Prostate gland (tissue), 2 donors: ENCODE measurements at regions not wholly inside any gene's neighbourhood (a gene's known extent, or its start where the extent isn't known, plus 50 kb on each side); places are given as distances from the start of the nearest gene placed in this dataset.

Source experiments
- DNase-seq: peaks from one replicate; pipeline ENCODE4 v3.0.0-alpha.2; 2019; ENCODE audit warnings: low spot score
- H3K27ac ChIP-seq, 2 donors: fragments of 200-600 bp; sonication (generic); 2 replicates each; pipeline ENCODE4 v1.5.1; 2017 to 2019
- H3K27me3 ChIP-seq: fragments of 200-600 bp; sonication (generic); replicated peaks from 2 replicates; pipeline ENCODE4 v1.5.1; 2019; ENCODE audit not compliant: insufficient read depth
- H3K36me3 ChIP-seq, 2 donors: fragments of 200-600 bp; sonication (generic); 1 replicate in 1 of 2; 2 replicates in 1 of 2; pipeline versions ENCODE4 v1.5.1 to v1.8.1; 2017 to 2019
- H3K4me1 ChIP-seq: fragments of 200-600 bp; sonication (generic); replicated peaks from 2 replicates; pipeline ENCODE4 v1.5.1; 2019
- H3K4me3 ChIP-seq, 2 donors: fragments of 200-600 bp; sonication (generic); 2 replicates each; pipeline ENCODE4 v1.5.1; 2017 to 2019
- H3K9me3 ChIP-seq: fragments of 200-600 bp; sonication (generic); 2 replicates; pipeline ENCODE4 v1.5.1; 2017
- POLR2A ChIP-seq: fragments of 450-650 bp; IDR thresholded peaks from one replicate; pipeline ENCODE4 v1.6.1; 2016; ENCODE audit warnings: antibody characterized with exemption, mild to moderate bottlenecking
- POLR2AphosphoS5 ChIP-seq: sonication (generic); formaldehyde crosslinking; IDR thresholded peaks from one replicate; pipeline ENCODE4 v1.6.1; 2017; ENCODE audit warnings: antibody characterized with exemption
- WGBS: methylation state at CpG from one replicate; pipeline ENCODE4 v1.1.5; 2018; 5-methylcytosine and 5-hydroxymethylcytosine counted together
- intact Hi-C: fragments of 100-400 bp; cut with DNase I; formaldehyde crosslinking; loops from one replicate; pipeline ENCODE4 v1.14.2; 2022
- TF ChIP-seq, protein P1 (sequence below), 4 experiments: fragments of 200-600 bp in 2 of 4; fragments of 450-650 bp in 2 of 4; sonication (generic) in 2 of 4; IDR thresholded peaks; 1 replicate in 3 of 4; 2 replicates in 1 of 4; pipeline ENCODE4 v1.5.1; 2016 to 2019; ENCODE audit warnings: antibody characterized with exemption in 4 of 4, mild to moderate bottlenecking in 2 of 4, moderate library complexity in 2 of 4

GRCh38 chr6:145490068-145490467 lies 245.3 kb downstream of the EPM2A start:
- Histone ChIP-seq H3K27ac (no peak overlapping the region), H3K9me3 (no peaks in the 10 kb centered on the region), H3K27me3 (no peaks in the 10 kb centered on the region), H3K4me3 (no peak overlapping the region), H3K4me1 (no peaks in the 10 kb centered on the region), H3K36me3 (no peaks in the 10 kb centered on the region)
- intact Hi-C loops = no loop called here
- no peak for DNase-seq
- WGBS = 47% methylated on average over 3 of the region's 3 CpGs
- TF ChIP-seq, protein P1, sequence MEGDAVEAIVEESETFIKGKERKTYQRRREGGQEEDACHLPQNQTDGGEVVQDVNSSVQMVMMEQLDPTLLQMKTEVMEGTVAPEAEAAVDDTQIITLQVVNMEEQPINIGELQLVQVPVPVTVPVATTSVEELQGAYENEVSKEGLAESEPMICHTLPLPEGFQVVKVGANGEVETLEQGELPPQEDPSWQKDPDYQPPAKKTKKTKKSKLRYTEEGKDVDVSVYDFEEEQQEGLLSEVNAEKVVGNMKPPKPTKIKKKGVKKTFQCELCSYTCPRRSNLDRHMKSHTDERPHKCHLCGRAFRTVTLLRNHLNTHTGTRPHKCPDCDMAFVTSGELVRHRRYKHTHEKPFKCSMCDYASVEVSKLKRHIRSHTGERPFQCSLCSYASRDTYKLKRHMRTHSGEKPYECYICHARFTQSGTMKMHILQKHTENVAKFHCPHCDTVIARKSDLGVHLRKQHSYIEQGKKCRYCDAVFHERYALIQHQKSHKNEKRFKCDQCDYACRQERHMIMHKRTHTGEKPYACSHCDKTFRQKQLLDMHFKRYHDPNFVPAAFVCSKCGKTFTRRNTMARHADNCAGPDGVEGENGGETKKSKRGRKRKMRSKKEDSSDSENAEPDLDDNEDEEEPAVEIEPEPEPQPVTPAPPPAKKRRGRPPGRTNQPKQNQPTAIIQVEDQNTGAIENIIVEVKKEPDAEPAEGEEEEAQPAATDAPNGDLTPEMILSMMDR (IDR thresholded peaks at IDR 0.05) = no peak
- no peak for TF ChIP-seq POLR2AphosphoS5
- no peak for TF ChIP-seq POLR2A

DNA sequence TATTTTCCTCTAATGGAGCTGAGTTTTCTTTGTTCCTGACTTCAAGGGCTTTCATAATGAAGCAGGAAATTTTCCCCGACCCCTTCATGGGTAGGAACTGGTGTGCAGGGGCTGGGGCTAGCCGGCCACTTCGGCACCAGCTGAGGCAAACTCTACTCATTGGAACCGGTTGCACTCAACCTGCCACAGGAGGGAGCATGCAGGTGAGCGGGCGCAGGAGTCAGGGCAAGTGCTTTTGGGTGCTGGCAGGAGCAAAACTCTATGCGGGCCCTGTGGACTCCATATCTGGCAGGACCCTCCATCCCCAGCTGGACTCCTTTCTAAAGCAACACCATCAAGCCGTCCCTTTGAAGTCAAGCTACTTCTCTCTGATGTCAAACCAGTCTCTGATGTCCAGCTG lies 244.2 kb downstream of the EPM2A start:
- WGBS = 68% methylated on average over 8 of the region's 8 CpGs
- intact Hi-C loops = no loop called here
- no peak overlapping the region for H3K4me3 ChIP-seq
- no peaks in the 10 kb centered on the region for H3K36me3 ChIP-seq
- H3K9me3 ChIP-seq = no peaks in the 10 kb centered on the region
- H3K27ac ChIP-seq = no peak overlapping the region
- no peak for DNase-seq
- no peaks in the 10 kb centered on the region for H3K27me3 ChIP-seq
- no peaks in the 10 kb centered on the region for H3K4me1 ChIP-seq
- no peak for TF ChIP-seq POLR2AphosphoS5
- TF ChIP-seq, protein P1 (IDR thresholded peaks at IDR 0.05) = no peak
- no peak for TF ChIP-seq POLR2A

DNA sequence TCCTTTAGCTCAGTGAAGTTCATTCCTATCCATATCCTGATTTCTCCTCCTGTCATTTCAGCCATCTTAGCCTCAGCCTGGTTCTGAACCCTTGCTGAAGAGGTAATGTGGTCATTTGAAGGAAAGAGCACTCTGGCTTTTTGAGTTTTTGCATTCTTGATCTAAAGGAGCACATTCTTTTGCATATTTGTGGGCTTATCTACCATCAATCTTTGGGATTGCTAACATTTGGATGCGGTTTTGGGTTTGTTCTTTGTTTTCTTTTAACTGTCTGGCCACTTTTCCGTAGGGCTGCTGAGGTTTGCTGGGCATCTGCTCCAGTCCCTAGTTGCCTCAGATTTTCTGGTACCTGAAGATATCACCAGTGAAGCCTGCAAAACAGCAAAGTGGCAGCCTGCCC lies 238.3 kb downstream of the EPM2A start:
- Histone ChIP-seq H3K36me3 (no peaks in the 10 kb centered on the region), H3K4me1 (no peaks in the 10 kb centered on the region), H3K27me3 (no peaks in the 10 kb centered on the region), H3K9me3 (no peaks in the 10 kb centered on the region), H3K4me3 (no peak overlapping the region), H3K27ac (no peak overlapping the region)
- TF ChIP-seq POLR2AphosphoS5 = no peak
- TF ChIP-seq, protein P1 (IDR thresholded peaks at IDR 0.05) = no peak
- no peak for TF ChIP-seq POLR2A
- DNase-seq = no peak
- intact Hi-C loops = no loop called here
- 12% methylated on average over 2 of the region's 2 CpGs for WGBS

- 75% methylated on average over 4 of the region's 4 CpGs for WGBS
- TF ChIP-seq, protein P1 (IDR thresholded peaks at IDR 0.05) = no peak
- TF ChIP-seq POLR2AphosphoS5 = no peak
- TF ChIP-seq POLR2A = no peak
- no peaks in the 10 kb centered on the region for H3K4me1 ChIP-seq
- no peak for DNase-seq
- H3K9me3 ChIP-seq = no peaks in the 10 kb centered on the region
- no peaks in the 10 kb centered on the region for H3K27me3 ChIP-seq
- no peak overlapping the region for H3K27ac ChIP-seq
- intact Hi-C loops = no loop called here
- no peak overlapping the region for H3K4me3 ChIP-seq
- H3K36me3 ChIP-seq = no peaks in the 10 kb centered on the region
Measured at GRCh38 chr6:145498425-145498824, 236.9 kb downstream of the EPM2A start.

- no peaks in the 10 kb centered on the region for H3K36me3 ChIP-seq
- H3K27ac ChIP-seq = no peak overlapping the region
- WGBS = 23% methylated on average over 1 of the region's 1 CpG
- DNase-seq = no peak
- H3K4me3 ChIP-seq = no peak overlapping the region
- H3K9me3 ChIP-seq = no peaks in the 10 kb centered on the region
- TF ChIP-seq POLR2A (no peak), POLR2AphosphoS5 (no peak)
- TF ChIP-seq, protein P1 (IDR thresholded peaks at IDR 0.05) = no peak
- H3K27me3 ChIP-seq = no peaks in the 10 kb centered on the region
- intact Hi-C loops = no loop called here
- H3K4me1 ChIP-seq = no peaks in the 10 kb centered on the region
Measured at GRCh38 chr6:145502416-145502815, 232.9 kb downstream of the EPM2A start.
